Gastrocnemius medialis (tissue), 4 donors: ENCODE measurements at regions not wholly inside any gene's neighbourhood (a gene's known extent, or its start where the extent isn't known, plus 50 kb on each side); places are given as distances from the start of the nearest gene placed in this dataset.

Experiments
- CTCF ChIP-seq, 5 experiments: fragments of 450-650 bp in 3 of 5; fragments of 200-600 bp in 2 of 5; sonication (generic) in 2 of 5; IDR thresholded peaks in 4 of 5; conservative IDR thresholded peaks in 1 of 5; 1 replicate in 4 of 5; 2 replicates in 1 of 5; pipeline ENCODE4 v1.5.1; 2016 to 2019; ENCODE audit warnings: antibody characterized with exemption in 5 of 5, mild to moderate bottlenecking in 3 of 5, moderate library complexity in 3 of 5
- POLR2A ChIP-seq, 2 donors: fragments of 450-650 bp; IDR thresholded peaks; one replicate each; pipeline ENCODE4 v1.6.1; 2017; ENCODE audit warnings: antibody characterized with exemption in 2 of 2, mild to moderate bottlenecking in 2 of 2, moderate library complexity in 2 of 2

DNA sequence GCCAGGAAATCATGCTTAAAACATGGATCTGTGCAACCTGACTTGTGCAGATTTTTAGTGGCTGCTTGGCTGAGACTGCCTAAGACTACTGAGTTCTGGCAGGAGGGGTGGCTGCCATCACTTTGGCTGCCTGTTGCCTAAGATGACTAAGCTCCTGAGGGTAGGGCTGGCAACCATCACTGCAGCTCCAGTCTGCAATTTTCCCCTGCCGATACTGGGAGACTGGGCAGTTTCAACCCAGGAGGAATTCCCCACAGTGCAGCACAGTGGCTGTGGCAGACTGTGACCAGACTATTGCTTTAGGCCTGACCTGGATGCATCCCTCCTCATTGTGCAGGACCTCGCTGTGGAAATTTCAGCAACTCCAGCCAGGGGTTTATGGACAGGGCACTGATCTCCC is 544.9 kb downstream of the ANKRD50 start:
- TF ChIP-seq CTCF (IDR thresholded peaks at IDR 0.05 in 4 of 5, conservative IDR thresholded peaks at IDR 0.05 in 1 of 5) (no peak), POLR2A (IDR thresholded peaks at IDR 0.05) (no peak)
